B cell (primary cell): ENCODE measurements at regions not wholly inside any gene's neighbourhood (a gene's known extent, or its start where the extent isn't known, plus 50 kb on each side); places are given as distances from the start of the nearest gene placed in this dataset.

Experiments used
- EZH2 ChIP-seq: IDR thresholded peaks from 2 replicates; pipeline ENCODE4 v1.6.1; 2012; ENCODE audit warnings: borderline replicate concordance, low read depth, mild to moderate bottlenecking, moderate library complexity, low read length; ENCODE audit not compliant: insufficient read depth, poor library complexity, severe bottlenecking
- TF ChIP-seq, protein P1 (sequence below): fragments of 200-600 bp; IDR thresholded peaks from one replicate; pipeline ENCODE4 v1.8.0; 2022; ENCODE audit warnings: antibody characterized with exemption, mild to moderate bottlenecking

DNA sequence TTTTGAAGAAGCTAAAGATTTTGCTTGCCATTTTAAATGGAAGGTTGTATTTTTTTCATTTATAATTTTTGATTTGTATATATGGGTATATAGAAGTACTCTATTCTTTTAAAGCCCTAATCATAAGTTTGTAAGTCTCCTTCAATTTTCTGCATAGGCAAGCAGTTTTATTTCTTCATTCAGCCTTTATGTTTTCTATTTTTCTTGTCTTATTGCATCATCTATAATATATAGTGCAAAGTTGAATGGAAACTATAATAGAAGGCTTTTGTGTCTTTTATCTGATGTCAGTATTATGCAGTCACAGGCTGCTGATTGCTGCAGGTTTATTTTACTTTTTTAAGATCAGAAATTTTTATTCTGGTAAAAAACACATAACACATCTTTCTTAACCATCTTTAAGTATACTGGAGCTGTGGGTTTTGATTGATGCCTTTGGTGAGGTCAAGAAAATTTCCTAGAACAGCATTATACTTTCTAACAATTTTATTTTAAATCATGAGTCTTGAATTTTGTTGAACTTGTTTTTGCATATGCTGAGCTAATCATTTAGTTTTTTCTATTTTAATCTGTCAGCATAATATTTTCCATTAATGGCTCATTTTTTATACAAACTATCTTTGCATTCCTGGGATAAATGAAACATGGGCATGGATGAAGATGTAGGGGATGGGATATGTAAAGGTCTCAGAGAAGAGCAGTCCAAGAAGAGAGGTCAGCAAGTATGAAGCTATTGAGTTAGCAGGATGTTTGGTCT lies 366.7 kb upstream of the MAP3K7 start:
- TF ChIP-seq, protein P1, sequence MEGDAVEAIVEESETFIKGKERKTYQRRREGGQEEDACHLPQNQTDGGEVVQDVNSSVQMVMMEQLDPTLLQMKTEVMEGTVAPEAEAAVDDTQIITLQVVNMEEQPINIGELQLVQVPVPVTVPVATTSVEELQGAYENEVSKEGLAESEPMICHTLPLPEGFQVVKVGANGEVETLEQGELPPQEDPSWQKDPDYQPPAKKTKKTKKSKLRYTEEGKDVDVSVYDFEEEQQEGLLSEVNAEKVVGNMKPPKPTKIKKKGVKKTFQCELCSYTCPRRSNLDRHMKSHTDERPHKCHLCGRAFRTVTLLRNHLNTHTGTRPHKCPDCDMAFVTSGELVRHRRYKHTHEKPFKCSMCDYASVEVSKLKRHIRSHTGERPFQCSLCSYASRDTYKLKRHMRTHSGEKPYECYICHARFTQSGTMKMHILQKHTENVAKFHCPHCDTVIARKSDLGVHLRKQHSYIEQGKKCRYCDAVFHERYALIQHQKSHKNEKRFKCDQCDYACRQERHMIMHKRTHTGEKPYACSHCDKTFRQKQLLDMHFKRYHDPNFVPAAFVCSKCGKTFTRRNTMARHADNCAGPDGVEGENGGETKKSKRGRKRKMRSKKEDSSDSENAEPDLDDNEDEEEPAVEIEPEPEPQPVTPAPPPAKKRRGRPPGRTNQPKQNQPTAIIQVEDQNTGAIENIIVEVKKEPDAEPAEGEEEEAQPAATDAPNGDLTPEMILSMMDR, result no peak
- no peak for TF ChIP-seq EZH2
